ENCODE measurements at regions not wholly inside any gene's neighbourhood (a gene's known extent, or its start where the extent isn't known, plus 50 kb on each side); places are given as distances from the start of the nearest gene placed in this dataset.

DNA sequence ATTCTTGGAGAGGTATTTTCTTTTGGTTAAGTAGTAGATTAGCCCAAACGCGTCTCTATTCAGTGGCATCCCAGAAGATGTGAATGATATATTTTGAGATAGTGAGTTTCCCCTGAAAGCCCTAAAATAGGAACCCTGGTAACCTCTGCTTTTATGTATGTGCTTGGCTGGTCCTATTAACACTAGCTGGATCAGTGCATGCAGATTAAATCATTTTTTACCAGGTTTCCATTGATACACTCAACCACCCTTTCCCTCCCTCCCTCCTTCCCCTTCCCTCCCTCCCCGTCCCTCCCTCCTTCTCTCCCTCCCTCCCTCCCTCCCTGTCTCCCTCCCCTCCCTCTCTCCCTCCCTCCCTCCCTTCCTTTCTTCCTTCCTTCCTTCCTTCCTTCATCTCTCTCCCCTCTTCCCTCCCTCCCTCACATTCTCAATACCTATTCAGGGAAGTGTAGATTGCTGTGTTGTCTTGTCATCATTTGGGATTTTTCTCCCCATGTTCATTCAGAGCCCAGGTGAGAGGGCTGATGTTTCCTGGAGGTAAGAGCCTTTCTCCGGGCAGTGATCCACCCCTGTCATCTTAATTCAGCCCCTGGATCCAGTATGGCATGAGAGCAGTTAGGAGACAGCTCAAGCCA, 406.8 kb downstream of the PRDM2 start:
- no peak for DNase-seq

GRCh38 chr1:14108356-14109275, 408.6 kb downstream of the PRDM2 start:
- DNase-seq: no peak

- no peak for DNase-seq
These were observed 409.3 kb downstream of the PRDM2 start for GRCh38 chr1:14109276-14109635.

GRCh38 chr1:14110040-14110439, 410.1 kb downstream of the PRDM2 start:
- no peak for DNase-seq

GRCh38 chr1:14111121-14111520, 411.1 kb downstream of the PRDM2 start:
- DNase-seq: no peak

DNA sequence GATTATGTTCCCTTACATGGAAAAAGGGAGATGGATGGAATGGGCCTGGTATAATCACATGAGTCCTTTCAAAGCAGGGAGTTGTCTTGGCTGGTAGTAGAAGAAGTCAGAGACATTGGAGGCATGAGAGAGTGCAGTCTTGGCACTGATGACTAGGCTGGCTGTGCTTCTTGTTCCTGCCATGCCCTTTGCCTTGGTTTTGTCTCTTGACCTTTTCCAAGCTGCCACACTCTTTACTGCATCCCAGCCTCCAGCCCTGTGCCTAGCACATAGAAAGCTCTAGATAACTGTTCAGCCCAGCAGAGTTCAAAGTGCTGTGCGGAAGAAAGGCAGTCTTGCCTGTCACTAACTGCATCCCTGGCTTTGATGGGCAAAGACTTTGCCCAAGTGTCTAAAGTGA, 412.6 kb downstream of the PRDM2 start:
- DNase-seq: no peak

DNA sequence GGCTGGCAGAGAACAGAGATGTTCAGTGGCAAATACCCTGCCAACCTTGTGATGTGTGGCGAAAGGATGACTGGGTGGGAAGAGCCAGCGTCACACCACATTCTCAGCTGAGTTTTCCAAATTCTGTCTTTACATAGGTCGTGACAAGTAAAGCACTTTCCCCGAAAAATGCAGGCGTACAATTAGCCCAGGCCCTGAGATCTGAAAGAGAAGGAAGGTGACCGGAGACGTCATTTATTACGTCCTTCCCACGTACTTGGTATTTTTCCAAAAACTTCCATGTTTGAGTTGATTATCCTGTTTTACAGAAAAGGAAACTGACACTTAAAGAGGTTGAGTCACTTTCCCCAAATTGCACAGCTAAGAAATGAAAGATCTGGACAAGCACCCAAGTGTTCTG, 413.3 kb downstream of the PRDM2 start:
- DNase-seq: no peak

GRCh38 chr1:14113841-14114567, 414.0 kb downstream of the PRDM2 start:
- no peak for DNase-seq

DNA sequence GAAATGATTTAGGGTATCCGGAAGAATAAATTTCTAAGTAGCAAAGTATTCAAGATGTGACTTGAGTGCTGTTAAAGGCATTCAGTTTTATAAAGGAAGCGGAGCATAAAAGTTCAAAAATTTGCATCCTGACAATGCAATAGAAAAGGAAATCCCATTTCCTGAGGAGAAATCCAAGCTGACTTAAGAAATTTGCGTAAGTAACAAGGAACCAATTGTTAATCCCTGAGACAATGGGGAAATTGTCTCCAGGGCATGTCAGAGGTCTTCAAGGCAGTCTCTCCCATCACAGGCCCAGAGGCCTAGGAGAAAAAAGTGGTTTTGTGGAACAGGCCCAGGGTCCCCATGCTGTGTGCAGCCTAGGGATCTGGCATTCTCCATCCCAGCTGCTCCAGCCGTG, 416.0 kb downstream of the PRDM2 start:
- DNase-seq: no peak

DNA sequence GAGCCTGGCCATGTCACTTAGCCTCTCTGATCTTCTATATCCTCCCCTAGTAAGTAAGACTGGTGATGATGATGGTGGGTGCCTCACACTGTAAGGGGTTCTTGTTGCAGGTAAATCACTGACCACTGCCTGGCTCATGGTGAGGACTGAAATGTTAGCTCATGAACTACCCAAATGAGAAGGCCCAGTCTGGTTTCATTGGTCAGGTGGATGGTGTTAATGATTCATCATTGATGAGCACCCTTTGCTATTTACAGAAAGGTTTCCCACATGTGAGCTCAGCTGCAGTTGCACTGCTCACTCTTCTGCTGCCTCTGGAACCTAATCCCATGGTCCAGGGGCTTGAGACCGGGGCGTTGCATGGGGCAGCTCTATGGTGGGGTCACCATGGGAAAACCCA, 417.7 kb downstream of the PRDM2 start:
- no peak for DNase-seq

DNA sequence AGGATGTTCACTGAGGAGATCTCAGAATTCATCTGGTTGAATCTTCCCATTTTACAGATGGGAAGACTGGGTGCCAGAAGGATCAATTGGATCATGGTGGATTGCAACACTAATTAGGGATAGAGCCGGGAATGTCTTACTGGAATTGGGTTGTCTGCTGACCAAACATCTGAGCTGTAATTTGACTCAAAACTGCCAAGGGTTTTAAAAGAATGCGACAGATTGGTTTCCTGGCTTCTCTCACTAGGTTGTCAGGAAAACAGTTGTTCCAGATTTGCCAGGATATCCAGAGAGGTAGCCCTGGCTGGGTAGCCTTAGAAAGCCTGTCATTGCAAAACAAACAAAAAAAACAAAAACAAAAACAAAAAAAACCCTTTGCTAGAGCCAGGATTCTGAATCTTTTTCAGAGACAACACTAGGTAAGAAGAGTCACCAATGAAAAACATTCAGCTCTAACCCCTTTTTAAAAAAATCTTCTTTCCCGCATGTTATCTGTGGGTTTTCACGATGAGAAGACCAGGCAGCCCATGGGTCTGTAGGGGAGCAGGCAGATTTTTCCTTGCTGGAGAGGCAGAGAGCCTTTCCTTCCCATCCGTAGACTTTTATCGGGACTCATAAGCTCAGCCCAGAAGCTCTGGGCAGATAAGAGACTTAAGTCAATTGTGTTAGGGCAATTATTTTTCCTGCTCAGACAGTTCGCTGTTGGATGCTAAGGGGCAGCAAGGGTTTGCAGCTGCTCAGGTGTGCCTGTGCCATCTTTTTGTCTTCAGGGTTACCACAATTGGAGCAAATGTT, 418.9 kb downstream of the PRDM2 start:
- DNase-seq: no peak

DNA sequence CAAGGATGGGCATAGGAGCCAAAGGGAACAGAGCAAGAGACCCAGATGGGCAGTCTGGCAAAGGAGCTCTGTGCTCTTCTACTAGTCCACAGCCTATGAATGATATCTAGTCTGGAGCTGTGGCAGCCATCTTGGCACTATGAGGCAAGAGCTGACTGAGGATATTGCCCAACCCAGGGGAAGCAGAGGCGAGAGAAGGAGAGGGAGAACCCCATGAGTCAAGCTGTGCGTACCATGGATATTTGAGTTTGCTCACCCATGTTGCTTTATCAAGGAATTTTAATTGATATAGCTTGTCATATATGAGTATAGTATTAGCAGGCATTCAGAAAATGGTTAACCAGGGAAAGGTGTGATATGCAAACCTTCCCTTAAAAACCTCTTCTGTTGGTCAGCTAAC, 420.9 kb downstream of the PRDM2 start:
- DNase-seq: no peak

GRCh38 chr1:14128096-14128495, 428.1 kb downstream of the PRDM2 start:
- no peak for DNase-seq

GRCh38 chr1:14129009-14129408, 429.0 kb downstream of the PRDM2 start:
- DNase-seq: no peak

GRCh38 chr1:14135070-14135469, 435.1 kb downstream of the PRDM2 start:
- no peak for DNase-seq

- DNase-seq: no peak
These were observed 436.3 kb downstream of the PRDM2 start for GRCh38 chr1:14136152-14136763.

GRCh38 chr1:14136881-14137280, 436.9 kb downstream of the PRDM2 start:
- no peak for DNase-seq

DNA sequence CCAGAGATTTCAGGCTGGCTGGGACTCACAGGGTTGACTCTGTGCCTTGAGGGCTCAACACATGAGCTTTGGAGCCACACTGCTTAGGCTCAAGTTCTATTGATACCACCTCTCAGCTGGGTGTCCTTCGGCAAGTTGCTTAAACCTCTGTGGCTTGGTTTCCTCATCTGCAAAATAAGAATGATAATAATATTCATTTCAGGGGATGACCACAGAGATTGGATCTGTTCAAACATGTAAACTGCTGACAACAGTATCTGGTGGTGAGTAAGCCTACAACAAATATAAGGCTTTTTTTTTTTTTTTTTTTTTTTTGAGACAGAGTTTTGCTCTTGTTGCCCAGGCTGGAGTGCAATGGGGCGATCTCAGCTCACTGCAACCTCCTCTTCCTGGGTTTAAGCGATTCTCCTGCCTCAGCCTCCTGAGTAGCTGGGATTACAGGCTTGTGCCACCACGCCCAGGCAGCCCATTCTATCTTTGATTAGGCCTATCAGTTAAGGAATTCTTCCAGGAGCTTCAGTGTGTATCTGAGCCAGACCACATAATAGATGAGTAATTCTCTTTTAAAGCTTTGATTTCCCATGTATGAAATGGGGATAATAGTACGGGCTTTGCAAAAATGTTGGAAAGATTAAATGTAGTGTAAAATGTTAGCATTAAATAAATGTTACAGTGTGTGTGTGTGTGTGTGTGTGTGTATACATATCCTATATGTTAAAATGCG, 437.6 kb downstream of the PRDM2 start:
- DNase-seq: no peak

- DNase-seq: no peak
These were observed 438.1 kb downstream of the PRDM2 start for GRCh38 chr1:14138135-14138506.

DNA sequence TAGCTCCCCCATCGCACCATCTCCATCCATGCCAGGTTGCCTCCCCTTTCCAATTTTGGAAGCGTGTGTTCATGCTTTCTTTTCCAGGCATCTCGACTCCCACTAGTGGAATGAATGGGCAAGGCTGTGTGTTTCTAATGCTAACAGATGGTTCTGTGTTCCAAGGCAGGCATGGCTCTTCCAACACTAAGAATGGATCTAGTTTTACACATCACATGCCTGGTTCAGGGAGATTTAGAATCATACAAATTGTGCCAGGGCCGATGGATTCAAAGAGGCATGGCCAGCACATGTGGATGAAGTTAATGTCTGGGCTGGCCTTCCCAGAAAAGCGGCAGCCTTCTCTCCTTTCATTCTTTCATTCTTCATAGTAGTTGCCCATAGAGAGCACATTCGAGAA, 438.7 kb downstream of the PRDM2 start:
- DNase-seq: no peak

GRCh38 chr1:14140831-14141401, 440.9 kb downstream of the PRDM2 start:
- DNase-seq: no peak

- no peak for DNase-seq
These were observed 441.7 kb downstream of the PRDM2 start for GRCh38 chr1:14141656-14142055.

Data from CD4-positive, alpha-beta T cell treated with Interleukin-12 subunit alpha and Interleukin-12 subunit beta, for 1 hour (primary cell).